ENCODE measurements at regions not wholly inside any gene's neighbourhood (a gene's known extent, or its start where the extent isn't known, plus 50 kb on each side); places are given as distances from the start of the nearest gene placed in this dataset.

DNA sequence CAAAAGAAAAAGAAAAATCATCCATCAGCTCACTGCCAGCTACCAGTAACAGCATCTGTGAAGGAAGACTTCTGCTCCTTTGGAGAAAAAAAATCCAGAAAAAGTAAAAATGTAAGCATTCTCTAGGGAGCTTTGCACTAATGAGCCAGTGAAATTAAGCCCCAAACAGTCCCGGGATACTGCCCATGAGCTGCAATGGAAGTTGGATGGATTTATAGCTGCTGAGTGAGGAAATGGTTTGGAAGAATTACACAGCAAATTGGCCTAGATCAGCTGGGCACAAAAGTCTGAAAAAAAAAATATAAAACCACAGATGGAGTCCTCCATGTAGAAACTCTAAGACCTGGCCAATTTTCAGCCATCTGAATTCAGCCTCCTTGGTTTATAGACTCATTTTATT, 462.9 kb upstream of the USP15 start:
- TF ChIP-seq, protein P1, sequence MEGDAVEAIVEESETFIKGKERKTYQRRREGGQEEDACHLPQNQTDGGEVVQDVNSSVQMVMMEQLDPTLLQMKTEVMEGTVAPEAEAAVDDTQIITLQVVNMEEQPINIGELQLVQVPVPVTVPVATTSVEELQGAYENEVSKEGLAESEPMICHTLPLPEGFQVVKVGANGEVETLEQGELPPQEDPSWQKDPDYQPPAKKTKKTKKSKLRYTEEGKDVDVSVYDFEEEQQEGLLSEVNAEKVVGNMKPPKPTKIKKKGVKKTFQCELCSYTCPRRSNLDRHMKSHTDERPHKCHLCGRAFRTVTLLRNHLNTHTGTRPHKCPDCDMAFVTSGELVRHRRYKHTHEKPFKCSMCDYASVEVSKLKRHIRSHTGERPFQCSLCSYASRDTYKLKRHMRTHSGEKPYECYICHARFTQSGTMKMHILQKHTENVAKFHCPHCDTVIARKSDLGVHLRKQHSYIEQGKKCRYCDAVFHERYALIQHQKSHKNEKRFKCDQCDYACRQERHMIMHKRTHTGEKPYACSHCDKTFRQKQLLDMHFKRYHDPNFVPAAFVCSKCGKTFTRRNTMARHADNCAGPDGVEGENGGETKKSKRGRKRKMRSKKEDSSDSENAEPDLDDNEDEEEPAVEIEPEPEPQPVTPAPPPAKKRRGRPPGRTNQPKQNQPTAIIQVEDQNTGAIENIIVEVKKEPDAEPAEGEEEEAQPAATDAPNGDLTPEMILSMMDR (IDR thresholded peaks at IDR 0.05), result no peak
- no peak for TF ChIP-seq POLR2AphosphoS5 (IDR thresholded peaks at IDR 0.05)

All from sigmoid colon (tissue), 4 donors.